ENCODE measurements at regions not wholly inside any gene's neighbourhood (a gene's known extent, or its start where the extent isn't known, plus 50 kb on each side); places are given as distances from the start of the nearest gene placed in this dataset.

GRCh38 chr3:13145131-13145825 is 72.0 kb upstream of the IQSEC1 start:
- Histone ChIP-seq H3K27ac (no peak overlapping the region), H3K9me3 (no peaks in the 10 kb centered on the region), H3K4me3 (no peak overlapping the region), H3K27me3 (no peaks in the 10 kb centered on the region), H3K4me1 (no peaks in the 10 kb centered on the region), H3K36me3 (no peaks in the 10 kb centered on the region)
- no peak for TF ChIP-seq CTCF (IDR thresholded peaks at IDR 0.05)
- intact Hi-C loops (cut with DNase I), result no loop called here
- 72 to 79% methylated on average over 14 of the region's 14 CpGs for WGBS, 2 donors
- no peak for ATAC-seq
- peak in 1 of 6 donors; percentile 31 for DNase-seq
- no peak for FAIRE-seq

GRCh38 chr3:13144163-13145023 is 71.2 kb upstream of the IQSEC1 start:
- Histone ChIP-seq H3K36me3 (no peaks in the 10 kb centered on the region), H3K27ac (no peak overlapping the region), H3K27me3 (no peaks in the 10 kb centered on the region), H3K4me1 (no peaks in the 10 kb centered on the region), H3K9me3 (no peaks in the 10 kb centered on the region), H3K4me3 (no peak overlapping the region)
- FAIRE-seq, result no peak
- intact Hi-C loops (cut with DNase I), result no loop called here
- TF ChIP-seq CTCF (IDR thresholded peaks at IDR 0.05), result no peak
- WGBS, 2 donors, result 87 to 88% methylated on average over 25 of the region's 25 CpGs
- no peak for ATAC-seq
- peak in 1 of 6 donors; percentile 43 for DNase-seq

GRCh38 chr3:13143381-13144004 is 70.3 kb upstream of the IQSEC1 start:
- H3K36me3 ChIP-seq, result no peaks in the 10 kb centered on the region
- WGBS, 2 donors, result 85 to 90% methylated on average over 7 of the region's 7 CpGs
- no peaks in the 10 kb centered on the region for H3K27me3 ChIP-seq
- H3K27ac ChIP-seq, result no peak overlapping the region
- H3K4me3 ChIP-seq, result no peak overlapping the region
- FAIRE-seq (no peak), ATAC-seq (no peak), DNase-seq (peak in 1 of 6 donors; percentile 30)
- intact Hi-C loops (cut with DNase I), result no loop called here
- TF ChIP-seq CTCF (IDR thresholded peaks at IDR 0.05), result no peak
- H3K4me1 ChIP-seq, result no peaks in the 10 kb centered on the region
- no peaks in the 10 kb centered on the region for H3K9me3 ChIP-seq

- Histone ChIP-seq H3K4me3 (no peak overlapping the region), H3K27me3 (no peaks in the 10 kb centered on the region), H3K9me3 (no peaks in the 10 kb centered on the region), H3K4me1 (no peaks in the 10 kb centered on the region), H3K36me3 (no peaks in the 10 kb centered on the region), H3K27ac (no peak overlapping the region)
- DNase-seq, result no peak
- FAIRE-seq, result no peak
- intact Hi-C loops (cut with DNase I), result no loop called here
- no peak for ATAC-seq
- WGBS, 2 donors, result 78 to 84% methylated on average over 9 of the region's 9 CpGs
- TF ChIP-seq CTCF (IDR thresholded peaks at IDR 0.05), result no peak
Measured at GRCh38 chr3:13142552-13143380, 69.5 kb upstream of the IQSEC1 start.
